GM23338 (cell line): ENCODE measurements at regions not wholly inside any gene's neighbourhood (a gene's known extent, or its start where the extent isn't known, plus 50 kb on each side); places are given as distances from the start of the nearest gene placed in this dataset.

Experiments
- ATAC-seq: fragments of 200-7000 bp; cut with Tn5 transposase; 3 replicates; pipeline ENCODE4 v1.9.1; 2020
- DNase-seq: peaks from one replicate; pipeline ENCODE4 v3.0.0-alpha.2; 2015; ENCODE audit warnings: low spot score
- H2AFZ ChIP-seq: fragments of 200-600 bp; sonication (generic); 2 replicates; pipeline ENCODE4 v1.8.0; 2016; ENCODE audit warnings: antibody characterized with exemption, mild to moderate bottlenecking, moderate library complexity
- H3F3A ChIP-seq: fragments of 200-600 bp; sonication (generic); replicated peaks from 2 replicates; pipeline ENCODE4 v1.8.0; 2017; ENCODE audit warnings: antibody characterized with exemption, mixed run types, low read depth
- H3K27ac ChIP-seq: fragments of 200-600 bp; sonication (generic); 2 replicates; pipeline ENCODE4 v1.6.1; 2016; ENCODE audit warnings: low read depth
- H3K27me3 ChIP-seq: fragments of 200-600 bp; sonication (generic); 2 replicates; pipeline ENCODE4 v1.8.0; 2016; ENCODE audit warnings: mild to moderate bottlenecking, mixed run types, moderate library complexity; ENCODE audit not compliant: insufficient read depth
- H3K36me3 ChIP-seq: fragments of 200-600 bp; sonication (generic); 2 replicates; pipeline ENCODE4 v1.8.0; 2016; ENCODE audit warnings: mild to moderate bottlenecking; ENCODE audit not compliant: insufficient read depth
- H3K4me1 ChIP-seq: fragments of 200-600 bp; sonication (generic); 2 replicates; pipeline ENCODE4 v1.8.0; 2016; ENCODE audit warnings: mild to moderate bottlenecking, moderate library complexity; ENCODE audit not compliant: insufficient read depth
- H3K4me2 ChIP-seq: fragments of 200-600 bp; sonication (generic); 2 replicates; pipeline ENCODE4 v1.7.1; 2017; ENCODE audit warnings: mixed run types
- H3K4me3 ChIP-seq: fragments of 200-600 bp; sonication (generic); 2 replicates; pipeline ENCODE4 v1.6.1; 2016; ENCODE audit warnings: mixed run types
- H3K79me2 ChIP-seq: fragments of 200-600 bp; sonication (generic); replicated peaks from 2 replicates; pipeline ENCODE4 v1.8.0; 2017; ENCODE audit warnings: mild to moderate bottlenecking; ENCODE audit not compliant: insufficient read depth
- H3K9me2 ChIP-seq: fragments of 200-600 bp; sonication (generic); 2 replicates; pipeline ENCODE4 v1.8.0; 2017; ENCODE audit not compliant: insufficient read depth
- H4K20me1 ChIP-seq: fragments of 200-600 bp; sonication (generic); replicated peaks from 2 replicates; pipeline ENCODE4 v1.8.0; 2017; ENCODE audit warnings: mild to moderate bottlenecking; ENCODE audit not compliant: insufficient read depth
- H3K27ac Mint-ChIP-seq: 2 replicates; pipeline ENCODE4 v1.8.0; 2020; ENCODE audit warnings: inconsistent platforms, mild to moderate bottlenecking, moderate library complexity, mixed read lengths
- H3K27me3 Mint-ChIP-seq: 3 replicates; pipeline ENCODE4 v1.8.0; 2022; ENCODE audit warnings: low read depth, mild to moderate bottlenecking, moderate library complexity, mixed read lengths, inconsistent platforms; ENCODE audit not compliant: insufficient read depth, poor library complexity
- H3K36me3 Mint-ChIP-seq: 3 replicates; pipeline ENCODE4 v1.8.0; 2021; ENCODE audit warnings: low read depth, mild to moderate bottlenecking, inconsistent platforms, moderate library complexity, mixed read lengths
- H3K4me1 Mint-ChIP-seq: 3 replicates; pipeline ENCODE4 v1.8.0; 2020; ENCODE audit warnings: mild to moderate bottlenecking, inconsistent platforms, mixed read lengths
- H3K4me3 Mint-ChIP-seq: 3 replicates; pipeline ENCODE4 v1.8.0; 2021; ENCODE audit warnings: moderate library complexity, mild to moderate bottlenecking, inconsistent platforms, mixed read lengths
- H3K9me3 Mint-ChIP-seq: 3 replicates; pipeline ENCODE4 v1.8.0; 2020; ENCODE audit warnings: moderate library complexity, mild to moderate bottlenecking, inconsistent platforms, mixed read lengths
- ETS1 ChIP-seq: IDR thresholded peaks from 2 replicates; pipeline ENCODE4 v1.6.1; 2016; ENCODE audit warnings: antibody characterized with exemption
- EZH2phosphoT487 ChIP-seq: fragments of 200-600 bp; sonication (generic); IDR thresholded peaks from one replicate; pipeline ENCODE4 v1.8.1; 2018; ENCODE audit warnings: antibody characterized with exemption; ENCODE audit not compliant: unreplicated experiment
- JUNB ChIP-seq: IDR thresholded peaks from one replicate; pipeline ENCODE4 v1.6.1; 2016; ENCODE audit warnings: antibody characterized with exemption; ENCODE audit not compliant: unreplicated experiment
- NANOG ChIP-seq: IDR thresholded peaks from 2 replicates; pipeline ENCODE4 v1.6.1; 2016; ENCODE audit warnings: antibody characterized with exemption, borderline replicate concordance
- STAT1 ChIP-seq: IDR thresholded peaks from one replicate; pipeline ENCODE4 v1.6.1; 2016; ENCODE audit warnings: antibody characterized with exemption; ENCODE audit not compliant: unreplicated experiment
- TF ChIP-seq, protein P1 (sequence below): IDR thresholded peaks from one replicate; pipeline ENCODE4 v1.6.1; 2018; ENCODE audit warnings: antibody characterized with exemption; ENCODE audit not compliant: unreplicated experiment
- TF ChIP-seq, protein P2 (sequence below), 2 experiments: fragments of 200-600 bp in 1 of 2; sonication (generic) in 1 of 2; conservative IDR thresholded peaks; 2 replicates each; pipeline versions ENCODE4 v1.5.1 to v1.6.1; 2016 to 2017; ENCODE audit warnings: antibody characterized with exemption in 2 of 2, low read depth in 2 of 2, mild to moderate bottlenecking in 2 of 2, moderate library complexity in 1 of 2

DNA sequence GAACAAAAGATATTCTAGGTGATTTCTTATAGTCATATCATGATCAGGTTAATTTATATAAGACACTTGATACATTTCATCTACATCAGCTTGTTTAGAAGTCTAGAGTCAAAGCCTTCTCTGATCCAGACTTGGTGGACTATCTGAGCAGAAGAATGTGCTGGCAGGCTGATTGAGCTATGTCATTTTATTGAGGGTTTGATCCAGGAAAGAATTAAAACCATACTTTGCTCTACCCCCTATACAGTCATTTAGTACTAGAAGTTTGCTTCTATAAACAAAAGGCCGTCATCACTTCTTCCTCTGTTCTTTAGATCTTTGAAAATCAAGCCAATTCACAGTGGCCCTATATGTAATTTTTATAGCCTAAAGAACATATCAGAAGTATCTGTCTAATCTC is 173.1 kb upstream of the PITX2 start:
- no peaks in the 10 kb centered on the region for H3F3A ChIP-seq
- no peaks in the 10 kb centered on the region for H3K27me3 ChIP-seq
- no peaks in the 10 kb centered on the region for H3K9me2 ChIP-seq
- H3K9me3 Mint-ChIP-seq, result no peaks in the 10 kb centered on the region
- H3K36me3 Mint-ChIP-seq, result no peaks in the 10 kb centered on the region
- no peaks in the 10 kb centered on the region for H3K36me3 ChIP-seq
- TF ChIP-seq STAT1 (no peak), JUNB (no peak), EZH2phosphoT487 (no peak)
- TF ChIP-seq, protein P1, sequence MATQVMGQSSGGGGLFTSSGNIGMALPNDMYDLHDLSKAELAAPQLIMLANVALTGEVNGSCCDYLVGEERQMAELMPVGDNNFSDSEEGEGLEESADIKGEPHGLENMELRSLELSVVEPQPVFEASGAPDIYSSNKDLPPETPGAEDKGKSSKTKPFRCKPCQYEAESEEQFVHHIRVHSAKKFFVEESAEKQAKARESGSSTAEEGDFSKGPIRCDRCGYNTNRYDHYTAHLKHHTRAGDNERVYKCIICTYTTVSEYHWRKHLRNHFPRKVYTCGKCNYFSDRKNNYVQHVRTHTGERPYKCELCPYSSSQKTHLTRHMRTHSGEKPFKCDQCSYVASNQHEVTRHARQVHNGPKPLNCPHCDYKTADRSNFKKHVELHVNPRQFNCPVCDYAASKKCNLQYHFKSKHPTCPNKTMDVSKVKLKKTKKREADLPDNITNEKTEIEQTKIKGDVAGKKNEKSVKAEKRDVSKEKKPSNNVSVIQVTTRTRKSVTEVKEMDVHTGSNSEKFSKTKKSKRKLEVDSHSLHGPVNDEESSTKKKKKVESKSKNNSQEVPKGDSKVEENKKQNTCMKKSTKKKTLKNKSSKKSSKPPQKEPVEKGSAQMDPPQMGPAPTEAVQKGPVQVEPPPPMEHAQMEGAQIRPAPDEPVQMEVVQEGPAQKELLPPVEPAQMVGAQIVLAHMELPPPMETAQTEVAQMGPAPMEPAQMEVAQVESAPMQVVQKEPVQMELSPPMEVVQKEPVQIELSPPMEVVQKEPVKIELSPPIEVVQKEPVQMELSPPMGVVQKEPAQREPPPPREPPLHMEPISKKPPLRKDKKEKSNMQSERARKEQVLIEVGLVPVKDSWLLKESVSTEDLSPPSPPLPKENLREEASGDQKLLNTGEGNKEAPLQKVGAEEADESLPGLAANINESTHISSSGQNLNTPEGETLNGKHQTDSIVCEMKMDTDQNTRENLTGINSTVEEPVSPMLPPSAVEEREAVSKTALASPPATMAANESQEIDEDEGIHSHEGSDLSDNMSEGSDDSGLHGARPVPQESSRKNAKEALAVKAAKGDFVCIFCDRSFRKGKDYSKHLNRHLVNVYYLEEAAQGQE, result no peak
- H4K20me1 ChIP-seq, result no peaks in the 10 kb centered on the region
- H2AFZ ChIP-seq, result no peak overlapping the region
- H3K27me3 Mint-ChIP-seq, result no peaks in the 10 kb centered on the region
- H3K4me3 Mint-ChIP-seq, result no peak overlapping the region
- peaks cover 11% of the 10 kb centered on the region for H3K4me1 ChIP-seq
- H3K4me2 ChIP-seq, result no peak overlapping the region
- no peak for DNase-seq
- H3K27ac Mint-ChIP-seq, result no peak overlapping the region
- H3K27ac ChIP-seq, result no peak overlapping the region
- H3K4me1 Mint-ChIP-seq, result peaks cover 45% of the 10 kb centered on the region
- ATAC-seq, result no peak
- no peak overlapping the region for H3K4me3 ChIP-seq
- H3K79me2 ChIP-seq, result no peaks in the 10 kb centered on the region

DNA sequence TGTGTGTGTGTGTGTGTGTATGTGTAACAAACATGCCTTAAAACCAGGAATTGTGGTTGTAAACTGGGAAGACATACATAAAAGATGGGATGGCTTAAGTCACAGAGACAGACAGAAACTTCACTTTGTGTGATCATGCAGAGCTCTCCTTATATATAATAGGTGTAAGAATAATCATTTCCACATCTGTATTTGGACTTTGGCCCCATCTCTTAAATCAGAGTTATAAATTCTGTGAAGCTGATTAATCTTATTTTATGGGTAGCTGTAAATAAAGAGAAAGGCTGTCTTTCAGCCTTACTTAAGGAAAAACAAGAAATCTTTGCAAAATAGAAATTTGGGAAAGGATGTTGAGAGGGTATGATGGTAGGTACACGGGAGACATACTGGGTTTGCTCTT is 174.6 kb upstream of the PITX2 start:
- Mint-ChIP-seq H3K27me3 (no peaks in the 10 kb centered on the region), H3K36me3 (no peaks in the 10 kb centered on the region), H3K9me3 (no peaks in the 10 kb centered on the region), H3K4me1 (peaks cover 36% of the 10 kb centered on the region), H3K27ac (no peak overlapping the region), H3K4me3 (no peak overlapping the region)
- Histone ChIP-seq H2AFZ (no peak overlapping the region), H3K36me3 (no peaks in the 10 kb centered on the region), H3K9me2 (no peaks in the 10 kb centered on the region), H3K4me2 (no peak overlapping the region), H3K27me3 (no peaks in the 10 kb centered on the region), H3K4me3 (no peak overlapping the region), H3K4me1 (peaks cover 11% of the 10 kb centered on the region), H3K27ac (no peak overlapping the region), H3K79me2 (no peaks in the 10 kb centered on the region), H3F3A (no peaks in the 10 kb centered on the region), H4K20me1 (no peaks in the 10 kb centered on the region)
- DNase-seq (no peak), ATAC-seq (no peak)
- TF ChIP-seq, protein P2, sequence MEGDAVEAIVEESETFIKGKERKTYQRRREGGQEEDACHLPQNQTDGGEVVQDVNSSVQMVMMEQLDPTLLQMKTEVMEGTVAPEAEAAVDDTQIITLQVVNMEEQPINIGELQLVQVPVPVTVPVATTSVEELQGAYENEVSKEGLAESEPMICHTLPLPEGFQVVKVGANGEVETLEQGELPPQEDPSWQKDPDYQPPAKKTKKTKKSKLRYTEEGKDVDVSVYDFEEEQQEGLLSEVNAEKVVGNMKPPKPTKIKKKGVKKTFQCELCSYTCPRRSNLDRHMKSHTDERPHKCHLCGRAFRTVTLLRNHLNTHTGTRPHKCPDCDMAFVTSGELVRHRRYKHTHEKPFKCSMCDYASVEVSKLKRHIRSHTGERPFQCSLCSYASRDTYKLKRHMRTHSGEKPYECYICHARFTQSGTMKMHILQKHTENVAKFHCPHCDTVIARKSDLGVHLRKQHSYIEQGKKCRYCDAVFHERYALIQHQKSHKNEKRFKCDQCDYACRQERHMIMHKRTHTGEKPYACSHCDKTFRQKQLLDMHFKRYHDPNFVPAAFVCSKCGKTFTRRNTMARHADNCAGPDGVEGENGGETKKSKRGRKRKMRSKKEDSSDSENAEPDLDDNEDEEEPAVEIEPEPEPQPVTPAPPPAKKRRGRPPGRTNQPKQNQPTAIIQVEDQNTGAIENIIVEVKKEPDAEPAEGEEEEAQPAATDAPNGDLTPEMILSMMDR (conservative IDR thresholded peaks at IDR 0.05; ENCODE audit: low read depth in 2 of 2), result no peak
- TF ChIP-seq NANOG, result no peak
- no peak for TF ChIP-seq ETS1
